ENCODE measurements at regions not wholly inside any gene's neighbourhood (a gene's known extent, or its start where the extent isn't known, plus 50 kb on each side); places are given as distances from the start of the nearest gene placed in this dataset.

DNA sequence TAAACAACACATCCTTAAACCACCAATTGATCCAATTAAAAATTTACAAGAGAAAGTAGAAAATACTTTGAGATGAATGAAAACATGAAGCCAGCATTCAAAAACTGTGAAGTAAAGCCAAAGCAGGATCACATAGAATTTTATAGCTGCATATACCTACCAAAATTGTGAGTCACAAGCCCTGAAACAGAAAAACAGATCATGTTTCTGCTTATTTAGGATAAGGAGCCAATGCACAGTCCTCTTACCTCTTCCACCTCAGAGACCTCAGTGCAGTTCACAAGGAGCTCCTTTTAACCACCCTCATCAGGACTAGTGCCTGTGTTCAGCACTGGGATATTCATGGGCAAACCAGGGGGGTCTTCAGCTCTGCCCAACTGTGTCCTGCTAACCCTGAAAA, 386.7 kb downstream of the TECRL start:
- intact Hi-C loops (cut with DNase I; ENCODE audit: low total_unique reads), result no loop called here
- no peak overlapping the region for H3K4me3 ChIP-seq
- H3K36me3 ChIP-seq, result no peaks in the 10 kb centered on the region
- DNase-seq, result no peak
- H3K27me3 ChIP-seq (replicated peaks in 1 of 7), result no peaks in the 10 kb centered on the region
- no peaks in the 10 kb centered on the region for H3K4me1 ChIP-seq
- no peak overlapping the region for H3K27ac ChIP-seq
- H3K9me3 ChIP-seq, result peaks cover 4 to 54% (median 48%) of the 10 kb centered on the region in 8 donors
- no peak for TF ChIP-seq POLR2AphosphoS5 (IDR thresholded peaks at IDR 0.05)
- no peak for TF ChIP-seq CTCF (IDR thresholded peaks at IDR 0.05 in 8 of 11, conservative IDR thresholded peaks at IDR 0.05 in 3 of 11)
- no peak for TF ChIP-seq POLR2A (IDR thresholded peaks at IDR 0.05)

GRCh38 chr4:64016893-64017292, 392.4 kb downstream of the TECRL start:
- H3K27me3 ChIP-seq (replicated peaks in 1 of 7), result no peaks in the 10 kb centered on the region
- DNase-seq, result no peak
- no peak overlapping the region for H3K4me3 ChIP-seq
- no peaks in the 10 kb centered on the region for H3K4me1 ChIP-seq
- peaks cover 0 to 57% (median 23%) of the 10 kb centered on the region in 8 donors for H3K9me3 ChIP-seq
- 74 to 96% (median 87%) methylated on average over 10 to 11 of the region's 11 CpGs for WGBS, 5 donors
- H3K36me3 ChIP-seq, result no peaks in the 10 kb centered on the region
- H3K27ac ChIP-seq, result no peak overlapping the region
- TF ChIP-seq POLR2AphosphoS5 (IDR thresholded peaks at IDR 0.05), result no peak
- no peak for TF ChIP-seq POLR2A (IDR thresholded peaks at IDR 0.05)
- TF ChIP-seq CTCF (IDR thresholded peaks at IDR 0.05 in 8 of 11, conservative IDR thresholded peaks at IDR 0.05 in 3 of 11), result no peak
- intact Hi-C loops (cut with DNase I; ENCODE audit: low total_unique reads), result no loop called here

DNA sequence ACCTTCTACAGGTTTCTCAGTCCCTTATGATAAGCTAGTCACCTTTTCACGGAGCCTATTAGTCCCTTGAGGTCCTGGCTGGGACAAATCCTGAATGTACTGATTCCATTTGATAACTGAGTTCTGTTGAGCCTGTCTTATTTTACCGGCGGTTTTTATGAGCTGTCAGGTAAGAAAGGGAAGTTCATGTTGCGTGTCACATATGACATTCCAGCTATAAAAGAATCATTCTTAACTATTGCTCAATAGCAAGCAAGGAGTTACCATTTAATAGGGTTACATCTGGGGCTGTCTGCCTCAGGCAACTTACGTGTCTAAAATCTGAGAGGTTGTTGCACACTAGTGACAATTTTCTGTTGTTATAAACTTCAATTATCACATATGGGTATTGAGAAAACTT, 394.6 kb downstream of the TECRL start:
- no peak for DNase-seq
- WGBS, 5 donors, result 55 to 74% (median 65%) methylated on average over 5 of the region's 5 CpGs
- H3K9me3 ChIP-seq, result peaks cover 0 to 44% (median 15%) of the 10 kb centered on the region in 8 donors
- H3K27ac ChIP-seq, result no peak overlapping the region
- no peak overlapping the region for H3K4me3 ChIP-seq
- intact Hi-C loops (cut with DNase I; ENCODE audit: low total_unique reads), result no loop called here
- no peaks in the 10 kb centered on the region for H3K4me1 ChIP-seq
- TF ChIP-seq POLR2AphosphoS5 (IDR thresholded peaks at IDR 0.05) (no peak), POLR2A (IDR thresholded peaks at IDR 0.05) (no peak), CTCF (IDR thresholded peaks at IDR 0.05 in 8 of 11, conservative IDR thresholded peaks at IDR 0.05 in 3 of 11) (no peak)
- no peaks in the 10 kb centered on the region for H3K27me3 ChIP-seq (replicated peaks in 1 of 7)
- no peaks in the 10 kb centered on the region for H3K36me3 ChIP-seq

- no peak overlapping the region for H3K27ac ChIP-seq
- WGBS, 5 donors, result 74 to 91% (median 76%) methylated on average over 5 of the region's 5 CpGs
- H3K36me3 ChIP-seq, result no peaks in the 10 kb centered on the region
- DNase-seq, result no peak
- no peak overlapping the region for H3K4me3 ChIP-seq
- peaks cover 0 to 22% (median 7%) of the 10 kb centered on the region in 8 donors for H3K9me3 ChIP-seq
- no peaks in the 10 kb centered on the region for H3K27me3 ChIP-seq (replicated peaks in 1 of 7)
- H3K4me1 ChIP-seq, result no peaks in the 10 kb centered on the region
- TF ChIP-seq POLR2A (IDR thresholded peaks at IDR 0.05), result no peak
- no peak for TF ChIP-seq CTCF (IDR thresholded peaks at IDR 0.05 in 8 of 11, conservative IDR thresholded peaks at IDR 0.05 in 3 of 11)
- no peak for TF ChIP-seq POLR2AphosphoS5 (IDR thresholded peaks at IDR 0.05)
- intact Hi-C loops (cut with DNase I; ENCODE audit: low total_unique reads), result no loop called here
Observed at GRCh38 chr4:64001229-64001898, 407.9 kb downstream of the TECRL start.
